GM06990 (cell line): ENCODE measurements at regions not wholly inside any gene's neighbourhood (a gene's known extent, or its start where the extent isn't known, plus 50 kb on each side); places are given as distances from the start of the nearest gene placed in this dataset.

Experiments used
- DNase-seq: peaks from one replicate; pipeline ENCODE4 v3.0.0-alpha.2; 2011; ENCODE audit not compliant: insufficient read length; ENCODE audit errors: extremely low read depth
- H3K27me3 ChIP-seq: replicated peaks from 2 replicates; pipeline ENCODE4 v1.6.0; 2011; ENCODE audit warnings: low read length; ENCODE audit not compliant: control insufficient read depth, insufficient read depth
- H3K36me3 ChIP-seq: 2 replicates; pipeline ENCODE4 v1.5.1; 2011; ENCODE audit warnings: low read length; ENCODE audit not compliant: control insufficient read depth, insufficient read depth
- H3K4me3 ChIP-seq: replicated peaks from 2 replicates; pipeline ENCODE4 v1.5.1; 2011; ENCODE audit warnings: low read depth, mild to moderate bottlenecking, control low read depth, low read length
- TF ChIP-seq, protein P1 (sequence below): IDR thresholded peaks from 2 replicates; pipeline ENCODE4 v1.5.1; 2011; ENCODE audit warnings: low read length, control low read depth, mild to moderate bottlenecking, inconsistent platforms; ENCODE audit not compliant: insufficient read depth, poor library complexity, severe bottlenecking

DNA sequence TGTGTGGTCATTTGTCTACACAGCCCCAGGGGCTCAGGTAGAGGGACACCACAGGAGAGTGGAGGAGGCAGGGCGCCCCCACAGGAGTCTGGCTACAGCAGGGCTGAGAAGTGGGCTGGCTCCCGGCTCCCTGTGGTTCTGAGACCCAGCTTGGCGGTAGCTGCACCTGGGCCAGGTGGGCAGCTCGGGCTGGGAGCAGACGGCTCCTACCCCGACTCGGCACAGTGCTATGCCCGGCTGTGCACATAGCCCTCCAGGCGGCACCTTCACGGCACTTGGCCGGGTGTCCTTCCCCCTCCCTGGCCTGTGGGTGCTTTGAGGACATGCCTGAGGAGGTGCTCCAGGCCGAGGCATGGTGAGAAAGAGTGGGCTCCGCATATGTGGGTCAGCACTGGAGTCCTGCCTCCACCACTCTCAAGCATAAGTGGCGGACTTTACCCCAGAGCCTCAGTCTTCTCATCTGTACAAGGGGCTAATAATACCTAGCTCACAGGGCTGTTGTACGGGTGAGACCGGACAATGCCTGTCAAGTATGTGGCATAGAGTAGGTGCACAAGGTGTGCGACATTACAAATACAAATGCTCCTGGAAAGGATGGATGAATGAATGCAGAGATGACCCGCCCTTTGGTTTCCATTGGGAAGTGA, 50.1 kb upstream of the JPH3 start:
- Histone ChIP-seq H3K4me3 (no peak overlapping the region), H3K27me3 (no peaks in the 10 kb centered on the region), H3K36me3 (no peaks in the 10 kb centered on the region)
- TF ChIP-seq, protein P1, sequence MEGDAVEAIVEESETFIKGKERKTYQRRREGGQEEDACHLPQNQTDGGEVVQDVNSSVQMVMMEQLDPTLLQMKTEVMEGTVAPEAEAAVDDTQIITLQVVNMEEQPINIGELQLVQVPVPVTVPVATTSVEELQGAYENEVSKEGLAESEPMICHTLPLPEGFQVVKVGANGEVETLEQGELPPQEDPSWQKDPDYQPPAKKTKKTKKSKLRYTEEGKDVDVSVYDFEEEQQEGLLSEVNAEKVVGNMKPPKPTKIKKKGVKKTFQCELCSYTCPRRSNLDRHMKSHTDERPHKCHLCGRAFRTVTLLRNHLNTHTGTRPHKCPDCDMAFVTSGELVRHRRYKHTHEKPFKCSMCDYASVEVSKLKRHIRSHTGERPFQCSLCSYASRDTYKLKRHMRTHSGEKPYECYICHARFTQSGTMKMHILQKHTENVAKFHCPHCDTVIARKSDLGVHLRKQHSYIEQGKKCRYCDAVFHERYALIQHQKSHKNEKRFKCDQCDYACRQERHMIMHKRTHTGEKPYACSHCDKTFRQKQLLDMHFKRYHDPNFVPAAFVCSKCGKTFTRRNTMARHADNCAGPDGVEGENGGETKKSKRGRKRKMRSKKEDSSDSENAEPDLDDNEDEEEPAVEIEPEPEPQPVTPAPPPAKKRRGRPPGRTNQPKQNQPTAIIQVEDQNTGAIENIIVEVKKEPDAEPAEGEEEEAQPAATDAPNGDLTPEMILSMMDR, result no peak
- DNase-seq, result no peak

- Histone ChIP-seq H3K36me3 (no peaks in the 10 kb centered on the region), H3K4me3 (no peak overlapping the region), H3K27me3 (no peaks in the 10 kb centered on the region)
- TF ChIP-seq, protein P1, result no peak
- DNase-seq, result no peak
Observed at GRCh38 chr16:87551487-87551886, 50.8 kb upstream of the JPH3 start.

DNA sequence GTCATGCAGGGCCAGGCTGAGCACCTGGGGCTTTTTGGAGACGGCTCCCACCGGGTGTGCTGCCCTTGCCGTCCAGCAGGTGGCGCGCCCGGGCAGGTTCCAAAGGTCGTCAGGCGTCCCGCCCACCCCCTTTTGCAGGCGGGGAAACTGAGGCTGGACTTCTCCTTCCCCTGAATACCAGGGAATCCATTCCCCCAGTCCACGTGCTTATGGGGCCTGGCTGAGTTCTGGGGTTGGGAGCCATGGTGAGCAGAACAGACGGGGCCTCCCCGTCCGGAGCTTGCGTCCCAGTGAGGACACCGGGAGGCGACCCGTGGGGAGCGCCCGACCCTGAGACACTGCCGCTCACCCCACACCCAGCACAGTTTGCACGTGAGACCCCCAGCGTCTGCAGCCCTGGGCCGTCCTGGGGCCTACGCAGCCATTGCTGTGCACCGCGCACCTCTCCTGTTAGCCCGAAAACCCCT, 51.8 kb upstream of the JPH3 start:
- no peak overlapping the region for H3K4me3 ChIP-seq
- DNase-seq, result peak; percentile 32
- TF ChIP-seq, protein P1, result peak; percentile 98
- no peaks in the 10 kb centered on the region for H3K36me3 ChIP-seq
- no peaks in the 10 kb centered on the region for H3K27me3 ChIP-seq

- DNase-seq, result no peak
- TF ChIP-seq, protein P1, result no peak
- no peaks in the 10 kb centered on the region; the same call in 1 of the 2 replicates for H3K27me3 ChIP-seq
- no peak overlapping the region for H3K4me3 ChIP-seq
- H3K36me3 ChIP-seq, result no peaks in the 10 kb centered on the region
Observed at GRCh38 chr16:87549627-87550494, 52.4 kb upstream of the JPH3 start.

DNA sequence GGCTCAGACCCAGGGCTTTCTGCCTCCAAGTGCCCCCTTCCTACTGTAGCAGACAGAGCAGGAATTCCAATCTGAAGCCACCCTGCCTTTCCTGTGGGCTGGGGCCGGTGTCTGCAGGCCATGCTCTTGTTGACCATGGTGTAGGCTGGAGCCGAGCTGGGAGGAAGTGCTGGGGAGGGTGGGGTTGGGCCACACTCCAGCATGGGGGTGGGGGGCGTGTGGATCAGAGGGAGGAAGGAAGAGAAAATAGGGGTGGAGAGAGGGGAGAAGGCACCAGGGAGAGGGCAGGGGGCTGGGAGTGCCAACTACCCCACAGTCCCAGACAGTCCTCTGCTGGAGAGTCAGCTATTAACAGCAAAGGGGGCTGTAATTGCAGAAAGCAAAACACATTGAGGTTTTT, 54.3 kb upstream of the JPH3 start:
- TF ChIP-seq, protein P1, result no peak
- Histone ChIP-seq H3K4me3 (no peak overlapping the region), H3K27me3 (no peaks in the 10 kb centered on the region; the same call in 1 of the 2 replicates), H3K36me3 (no peaks in the 10 kb centered on the region)
- no peak for DNase-seq
